Epithelial cell of proximal tubule (primary cell): ENCODE measurements at regions not wholly inside any gene's neighbourhood (a gene's known extent, or its start where the extent isn't known, plus 50 kb on each side); places are given as distances from the start of the nearest gene placed in this dataset.
"Not testable (repeated sequence)": the region's sequence is repeated elsewhere in the genome, so short reads cannot be mapped to it uniquely, and the experiment has no call there.

Experiments
- DNase-seq: peaks from one replicate; pipeline ENCODE4 v3.0.0-alpha.2; 2011; ENCODE audit warnings: low read depth
- H3K4me3 ChIP-seq: 2 replicates; pipeline ENCODE4 v1.5.1; 2011; ENCODE audit warnings: low read depth, mild to moderate bottlenecking, low read length
- TF ChIP-seq, protein P1 (sequence below): conservative IDR thresholded peaks from 2 replicates; pipeline ENCODE4 v1.5.1; 2012; ENCODE audit warnings: low read depth, mild to moderate bottlenecking, low read length

DNA sequence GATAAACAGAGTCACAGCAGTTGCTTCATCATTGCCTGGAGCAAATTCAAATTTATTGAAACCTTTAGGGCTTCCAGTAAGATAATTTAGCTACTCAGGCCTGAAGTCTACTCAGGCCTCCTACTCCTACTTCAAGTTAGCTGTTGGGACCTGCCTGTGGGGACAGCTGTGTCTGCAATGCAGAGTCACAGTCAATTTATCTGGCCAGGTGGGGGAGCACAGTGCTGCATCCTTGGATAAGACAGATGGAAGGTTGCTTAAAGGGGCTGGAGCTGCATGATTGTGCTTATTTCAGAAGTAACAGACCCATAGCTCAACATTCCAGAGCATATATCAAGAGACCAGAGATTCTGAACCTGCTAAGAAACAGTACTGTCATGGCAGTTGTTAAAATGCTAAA lies 932.1 kb downstream of the QKI start:
- DNase-seq = no peak
- TF ChIP-seq, protein P1, sequence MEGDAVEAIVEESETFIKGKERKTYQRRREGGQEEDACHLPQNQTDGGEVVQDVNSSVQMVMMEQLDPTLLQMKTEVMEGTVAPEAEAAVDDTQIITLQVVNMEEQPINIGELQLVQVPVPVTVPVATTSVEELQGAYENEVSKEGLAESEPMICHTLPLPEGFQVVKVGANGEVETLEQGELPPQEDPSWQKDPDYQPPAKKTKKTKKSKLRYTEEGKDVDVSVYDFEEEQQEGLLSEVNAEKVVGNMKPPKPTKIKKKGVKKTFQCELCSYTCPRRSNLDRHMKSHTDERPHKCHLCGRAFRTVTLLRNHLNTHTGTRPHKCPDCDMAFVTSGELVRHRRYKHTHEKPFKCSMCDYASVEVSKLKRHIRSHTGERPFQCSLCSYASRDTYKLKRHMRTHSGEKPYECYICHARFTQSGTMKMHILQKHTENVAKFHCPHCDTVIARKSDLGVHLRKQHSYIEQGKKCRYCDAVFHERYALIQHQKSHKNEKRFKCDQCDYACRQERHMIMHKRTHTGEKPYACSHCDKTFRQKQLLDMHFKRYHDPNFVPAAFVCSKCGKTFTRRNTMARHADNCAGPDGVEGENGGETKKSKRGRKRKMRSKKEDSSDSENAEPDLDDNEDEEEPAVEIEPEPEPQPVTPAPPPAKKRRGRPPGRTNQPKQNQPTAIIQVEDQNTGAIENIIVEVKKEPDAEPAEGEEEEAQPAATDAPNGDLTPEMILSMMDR = no peak
- no peak overlapping the region for H3K4me3 ChIP-seq

DNA sequence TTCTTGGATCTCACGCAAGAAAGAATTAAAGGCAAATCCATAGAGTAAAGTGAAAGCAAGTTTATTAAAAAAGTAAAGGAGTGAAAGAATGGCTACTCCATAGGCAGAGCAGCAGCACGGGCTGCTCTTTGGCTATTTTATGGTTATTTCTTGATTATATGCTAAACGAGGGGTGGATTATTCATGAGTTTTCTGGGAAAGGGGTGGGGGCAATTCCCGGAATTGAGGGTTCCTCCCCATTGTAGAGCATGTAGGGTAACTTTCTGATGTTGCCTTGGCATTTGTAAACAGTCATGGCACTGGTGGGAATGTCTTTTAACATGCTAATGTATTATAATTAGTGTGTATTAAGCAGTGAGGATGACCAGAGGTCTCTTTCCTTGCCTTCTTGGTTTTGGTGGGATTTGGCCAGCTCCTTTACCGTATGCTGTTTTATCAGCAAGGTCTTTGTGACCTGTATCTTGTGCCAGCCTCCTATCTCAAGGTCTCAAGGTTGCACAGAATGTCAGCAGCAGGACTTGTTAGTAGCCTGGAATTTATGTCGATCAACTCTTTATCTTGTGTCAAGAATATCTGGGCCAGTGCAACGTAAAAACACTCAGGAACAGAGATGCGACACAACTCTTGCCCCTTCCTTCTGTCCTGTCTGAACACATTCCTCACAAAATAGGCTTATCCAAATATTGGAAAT lies 931.4 kb downstream of the QKI start:
- TF ChIP-seq, protein P1 = no peak
- DNase-seq = no peak
- no peak overlapping the region for H3K4me3 ChIP-seq

DNA sequence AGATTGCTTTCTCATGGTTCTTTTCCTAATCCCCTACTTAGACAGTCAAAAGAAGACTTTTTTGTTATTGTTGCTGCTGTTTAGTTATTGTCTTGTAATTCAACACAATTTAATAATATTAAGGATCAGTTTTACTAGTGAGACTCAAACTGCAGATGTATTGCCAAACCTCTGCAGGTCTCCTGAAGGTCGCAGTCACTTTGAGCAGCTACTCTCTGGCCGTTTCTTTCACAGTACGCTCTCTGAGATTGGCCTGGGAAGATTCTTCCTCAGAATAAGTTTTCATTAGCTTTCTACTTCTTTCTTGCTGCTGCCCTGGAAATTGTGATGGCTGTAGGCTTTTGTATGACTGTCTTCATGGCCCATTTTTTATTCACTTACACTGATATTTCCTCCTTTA lies 930.8 kb downstream of the QKI start:
- no peak overlapping the region for H3K4me3 ChIP-seq
- no peak for DNase-seq
- TF ChIP-seq, protein P1 = no peak

DNA sequence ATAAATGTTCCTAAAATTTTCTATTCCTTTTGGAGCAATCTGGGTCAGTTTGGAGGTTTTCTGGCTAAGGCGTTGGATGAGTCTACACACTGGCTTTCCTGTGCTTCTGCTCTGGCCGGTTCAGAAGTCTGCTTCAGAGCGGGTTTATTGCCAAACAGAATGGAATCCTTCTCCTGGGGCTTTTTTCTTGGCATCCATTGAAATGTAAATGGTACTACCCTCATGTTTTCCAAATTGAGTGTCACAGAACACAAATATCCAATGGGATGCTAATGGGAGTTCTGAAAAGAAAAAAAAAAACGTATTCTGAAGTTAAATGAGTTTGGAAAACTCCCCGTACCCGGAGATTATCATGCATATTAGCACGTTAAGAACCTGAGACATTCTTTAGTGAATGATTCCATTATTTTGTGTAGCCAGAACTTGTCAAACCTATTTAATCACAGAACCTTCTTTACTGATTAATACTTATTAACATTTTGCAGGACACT lies 930.3 kb downstream of the QKI start:
- TF ChIP-seq, protein P1 = no peak
- DNase-seq = no peak
- H3K4me3 ChIP-seq = no peak overlapping the region

DNA sequence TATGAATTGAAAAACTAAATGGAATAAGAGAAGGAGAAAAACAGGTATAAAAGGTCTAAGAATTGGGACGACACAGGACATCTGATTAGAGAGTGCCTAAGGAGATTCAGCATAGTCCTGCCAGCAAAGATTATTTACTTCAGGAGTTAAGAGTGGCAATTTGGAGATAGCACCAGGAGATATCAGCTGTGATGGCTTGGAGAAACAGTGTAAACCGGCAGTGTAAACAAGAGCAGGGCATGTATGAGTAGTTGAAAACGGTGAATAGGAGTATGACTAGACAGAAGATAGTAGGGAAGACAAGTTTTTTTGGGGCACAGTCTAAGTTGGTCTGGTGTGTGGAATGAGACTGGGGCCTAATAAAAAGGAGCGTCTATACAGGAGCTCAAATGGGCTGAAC lies 924.9 kb downstream of the QKI start:
- H3K4me3 ChIP-seq, DNase-seq: not testable (repeated sequence)

DNA sequence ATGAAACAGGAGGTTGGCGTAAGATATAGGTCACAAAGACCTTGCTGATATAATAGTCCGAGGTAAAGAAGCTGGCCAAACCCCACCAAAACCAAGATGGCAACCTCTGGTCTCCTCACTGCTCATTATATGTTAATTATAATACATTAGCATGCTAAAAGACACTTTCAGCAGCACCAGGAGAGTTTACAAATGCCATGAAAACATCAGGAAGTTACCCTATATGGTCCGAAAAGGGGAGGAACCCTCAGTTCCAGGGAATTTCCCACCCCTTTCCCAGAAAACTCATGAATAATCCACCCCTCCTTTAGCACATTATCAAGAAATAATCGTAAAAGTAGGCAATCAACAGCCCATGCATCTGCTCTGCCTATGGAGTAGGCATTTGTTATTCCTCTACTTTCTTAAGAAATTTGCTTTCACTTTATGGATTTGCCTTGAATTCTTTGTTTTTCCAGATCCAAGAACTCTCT lies 923.4 kb downstream of the QKI start:
- H3K4me3 ChIP-seq = no peak overlapping the region
- TF ChIP-seq, protein P1 = no peak
- DNase-seq = no peak

DNA sequence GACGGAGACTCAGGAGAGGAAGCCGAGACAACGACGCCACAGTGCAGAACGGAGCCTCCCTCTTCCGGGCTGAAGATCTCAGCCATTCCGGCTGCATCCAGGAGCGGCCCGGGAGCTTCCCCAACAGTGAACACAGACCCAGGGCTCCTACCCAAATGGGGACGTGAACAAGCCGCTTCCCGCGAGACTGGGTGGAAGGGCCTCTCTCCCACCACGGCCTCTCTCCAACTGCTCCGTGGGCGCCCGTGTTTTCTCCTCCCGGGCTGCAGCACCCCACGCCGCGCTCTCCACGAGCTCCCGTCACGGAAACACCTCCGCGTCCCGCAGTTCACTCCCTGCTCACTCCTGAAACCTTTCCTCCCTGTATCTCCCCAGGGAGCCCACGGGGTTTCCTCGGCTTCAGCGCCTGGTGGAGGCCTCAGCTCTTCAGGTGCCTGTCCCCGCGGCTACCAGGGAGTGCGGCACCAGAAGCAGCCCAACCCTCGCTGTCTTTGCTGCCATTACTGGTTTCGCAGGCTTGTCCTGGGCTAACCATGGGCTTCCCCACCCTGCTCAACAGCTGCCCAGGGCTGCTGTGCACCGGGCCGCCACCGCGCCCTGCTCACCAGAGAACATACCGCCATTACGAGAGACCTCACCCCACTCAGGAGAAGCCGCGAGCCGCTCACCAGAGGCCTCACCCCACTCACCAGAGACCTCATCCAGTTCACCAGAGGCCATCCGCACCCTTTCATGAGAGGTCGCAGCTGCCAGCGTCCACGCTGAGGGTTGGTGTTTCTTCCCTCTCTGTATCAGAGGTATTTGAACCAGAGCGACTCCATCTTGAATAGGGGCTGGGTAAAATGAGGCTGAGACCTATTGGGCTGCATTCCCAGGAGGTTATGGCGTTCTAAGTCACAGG lies 922.8 kb downstream of the QKI start:
- TF ChIP-seq, protein P1 = no peak
- no peak overlapping the region for H3K4me3 ChIP-seq
- no peak for DNase-seq
